ENCODE measurements at regions not wholly inside any gene's neighbourhood (a gene's known extent, or its start where the extent isn't known, plus 50 kb on each side); places are given as distances from the start of the nearest gene placed in this dataset.

GRCh38 chr17:71969500-71969899, 151.3 kb upstream of the SOX9 start:
- TF ChIP-seq CTCF (IDR thresholded peaks at IDR 0.05) (no peak), POLR2A (IDR thresholded peaks at IDR 0.05) (no peak)

Data from stomach (tissue), 4 donors.